B cell (primary cell): ENCODE measurements at regions not wholly inside any gene's neighbourhood (a gene's known extent, or its start where the extent isn't known, plus 50 kb on each side); places are given as distances from the start of the nearest gene placed in this dataset.

Experiments used
- ATAC-seq: fragments of 200-7000 bp; cut with Tn5 transposase; one replicate; pipeline ENCODE4 v1.10.0; 2021; ENCODE audit warnings: low read depth, mild to moderate bottlenecking, moderate number of reproducible peaks, moderate library complexity
- CTCF ChIA-PET: fragments of 350-600 bp; sonication (Branson Sonifier 250); formaldehyde crosslinking; loops from one replicate; lab custom pipeline; 2021; ENCODE audit warnings: antibody characterized with exemption, inconsistent platforms; lab: Charles Lee
- POLR2A ChIA-PET: fragments of 350-600 bp; sonication (Branson Sonifier 250); formaldehyde crosslinking; loops from one replicate; lab custom pipeline; 2021; ENCODE audit warnings: antibody characterized with exemption; lab: Charles Lee
- DNase-seq: peaks from one replicate; pipeline ENCODE4 v3.0.0; 2013
- H2AFZ ChIP-seq: 2 replicates; pipeline ENCODE4 v1.6.1; 2012; ENCODE audit warnings: mild to moderate bottlenecking, low read depth, low read length; ENCODE audit not compliant: insufficient read depth, poor library complexity, severe bottlenecking
- H3K27ac ChIP-seq, 2 donors: 1 replicate in 1 of 2; 2 replicates in 1 of 2; pipeline ENCODE4 v1.5.1; 2012 to 2013; ENCODE audit warnings: low read length in 2 of 2, mild to moderate bottlenecking in 2 of 2, moderate library complexity in 1 of 2
- H3K27me3 ChIP-seq, 4 experiments: fragments of 200-600 bp in 1 of 4; sonication (generic) in 1 of 4; replicated peaks in 1 of 4; 1 replicate in 2 of 4; 2 replicates in 2 of 4; pipeline versions ENCODE4 v1.6.1 to v1.7.0; 2013 to 2016; ENCODE audit warnings: low read length in 3 of 4, mild to moderate bottlenecking in 2 of 4, mixed read lengths in 1 of 4, moderate library complexity in 1 of 4; ENCODE audit not compliant: insufficient read depth in 4 of 4, control insufficient read depth in 3 of 4; ENCODE audit errors: control extremely low read depth in 1 of 4
- H3K36me3 ChIP-seq, 2 experiments: replicated peaks in 1 of 2; 1 replicate in 1 of 2; 2 replicates in 1 of 2; pipeline versions ENCODE4 v1.6.1 to v1.7.1; 2013; ENCODE audit warnings: low read length in 1 of 2; ENCODE audit not compliant: insufficient read depth in 2 of 2, control insufficient read depth in 1 of 2; ENCODE audit errors: control extremely low read depth in 1 of 2, extremely low read depth in 1 of 2
- H3K4me1 ChIP-seq, 2 donors: fragments of 200-600 bp in 1 of 2; sonication (generic) in 1 of 2; 1 replicate in 1 of 2; 2 replicates in 1 of 2; pipeline versions ENCODE4 v1.5.1 to v1.6.1; 2013 to 2017; ENCODE audit warnings: low read length in 2 of 2; ENCODE audit not compliant: control insufficient read depth in 2 of 2, insufficient read depth in 2 of 2
- H3K4me2 ChIP-seq: replicated peaks from 2 replicates; pipeline ENCODE3; 2012; ENCODE audit warnings: mild to moderate bottlenecking, low read depth, low read length; ENCODE audit not compliant: poor library complexity, severe bottlenecking
- H3K4me3 ChIP-seq, 5 experiments: fragments of 200-600 bp in 1 of 5; sonication (generic) in 1 of 5; 1 replicate in 3 of 5; 2 replicates in 2 of 5; pipeline versions ENCODE4 v1.5.1 to v1.7.0; 2011 to 2016; ENCODE audit warnings: low read length in 4 of 5, mild to moderate bottlenecking in 4 of 5, low read depth in 2 of 5, control low read depth in 1 of 5, moderate library complexity in 1 of 5; ENCODE audit not compliant: insufficient read depth in 1 of 5; ENCODE audit errors: control extremely low read depth in 1 of 5, extremely low read depth in 1 of 5
- H3K79me2 ChIP-seq: fragments of 200-600 bp; sonication (generic); one replicate; pipeline ENCODE4 v1.6.0; 2016; ENCODE audit warnings: low read length; ENCODE audit not compliant: control insufficient read depth, insufficient read depth
- H3K9ac ChIP-seq: fragments of 200-600 bp; sonication (generic); 2 replicates; pipeline ENCODE4 v1.6.1; 2017; ENCODE audit warnings: mild to moderate bottlenecking, low read length, moderate library complexity
- H3K9me3 ChIP-seq, 3 donors: one replicate each; pipeline versions ENCODE4 v1.6.1 to v1.7.1; 2013; ENCODE audit warnings: low read length in 2 of 3; ENCODE audit not compliant: control insufficient read depth in 2 of 3, insufficient read depth in 1 of 3; ENCODE audit errors: control extremely low read depth in 1 of 3
- H4K20me1 ChIP-seq: 2 replicates; pipeline ENCODE4 v1.6.0; 2012; ENCODE audit warnings: mild to moderate bottlenecking, low read length; ENCODE audit not compliant: insufficient read depth, control insufficient read depth, poor library complexity, severe bottlenecking
- H3K27ac Mint-ChIP-seq: one replicate; pipeline ENCODE4 v1.8.0; 2021; ENCODE audit warnings: mixed read lengths
- H3K27me3 Mint-ChIP-seq: one replicate; pipeline ENCODE4 v1.8.0; 2021; ENCODE audit warnings: mixed read lengths
- H3K4me1 Mint-ChIP-seq: one replicate; pipeline ENCODE4 v1.8.0; 2021; ENCODE audit warnings: mixed read lengths
- H3K4me3 Mint-ChIP-seq: one replicate; pipeline ENCODE4 v1.8.0; 2021; ENCODE audit warnings: mixed read lengths
- H3K9me3 Mint-ChIP-seq: one replicate; pipeline ENCODE4 v1.8.0; 2022; ENCODE audit warnings: mixed read lengths; ENCODE audit not compliant: insufficient read depth
- EZH2 ChIP-seq: IDR thresholded peaks from 2 replicates; pipeline ENCODE4 v1.6.1; 2012; ENCODE audit warnings: borderline replicate concordance, low read depth, mild to moderate bottlenecking, moderate library complexity, low read length; ENCODE audit not compliant: insufficient read depth, poor library complexity, severe bottlenecking
- WGBS: methylation state at CpG from one replicate; pipeline ENCODE4 v1.1.5; 2013; ENCODE audit warnings: missing lambda C conversion rate; ENCODE audit not compliant: insufficient coverage; 5-methylcytosine and 5-hydroxymethylcytosine counted together
- intact Hi-C: fragments of 100-400 bp; cut with micrococcal nuclease; formaldehyde crosslinking; loops from one replicate; pipeline ENCODE4 v1.10.0; 2022
- TF ChIP-seq, protein P1 (sequence below): fragments of 200-600 bp; IDR thresholded peaks from one replicate; pipeline ENCODE4 v1.8.0; 2022; ENCODE audit warnings: antibody characterized with exemption, mild to moderate bottlenecking

DNA sequence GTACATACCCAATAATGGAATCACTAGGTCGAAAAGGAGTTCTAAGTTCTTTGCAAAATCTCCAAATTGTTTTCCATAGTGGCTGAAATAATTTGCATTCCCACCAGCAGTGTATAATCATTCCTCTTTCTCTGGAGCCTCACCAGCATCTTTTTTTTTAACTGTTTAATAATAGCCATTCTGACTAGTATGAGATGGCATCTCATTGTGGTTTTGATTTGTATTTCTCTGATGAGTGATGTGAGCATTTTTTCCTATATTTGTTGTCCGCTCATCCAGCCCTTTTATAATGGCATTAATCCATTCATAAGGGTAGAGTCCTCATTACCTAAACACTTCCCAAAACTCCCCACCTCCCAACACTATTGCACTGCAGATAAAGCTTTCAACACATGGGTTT, 278.3 kb downstream of the SEC23A start:
- ChIA-PET POLR2A (no interaction called here), CTCF (interaction anchor here (1.3 kb wide), 1 partner anchor 43 kb away, joined by 3 read pairs; no protein-coding TSS in a partner anchor)
- no peak overlapping the region for H3K4me3 Mint-ChIP-seq
- Histone ChIP-seq H3K9ac (no peak overlapping the region), H2AFZ (no peak overlapping the region), H3K9me3 (no peaks in the 10 kb centered on the region), H3K4me1 (no peaks in the 10 kb centered on the region), H3K4me2 (no peak overlapping the region), H3K36me3 (no peaks in the 10 kb centered on the region), H3K4me3 (no peak overlapping the region), H3K27me3 (no peaks in the 10 kb centered on the region), H3K27ac (no peak overlapping the region), H3K79me2 (no peaks in the 10 kb centered on the region), H4K20me1 (no peaks in the 10 kb centered on the region)
- WGBS = no CpG with 5 or more reads among the region's 2 CpGs
- H3K27ac Mint-ChIP-seq = no peak overlapping the region
- TF ChIP-seq, protein P1, sequence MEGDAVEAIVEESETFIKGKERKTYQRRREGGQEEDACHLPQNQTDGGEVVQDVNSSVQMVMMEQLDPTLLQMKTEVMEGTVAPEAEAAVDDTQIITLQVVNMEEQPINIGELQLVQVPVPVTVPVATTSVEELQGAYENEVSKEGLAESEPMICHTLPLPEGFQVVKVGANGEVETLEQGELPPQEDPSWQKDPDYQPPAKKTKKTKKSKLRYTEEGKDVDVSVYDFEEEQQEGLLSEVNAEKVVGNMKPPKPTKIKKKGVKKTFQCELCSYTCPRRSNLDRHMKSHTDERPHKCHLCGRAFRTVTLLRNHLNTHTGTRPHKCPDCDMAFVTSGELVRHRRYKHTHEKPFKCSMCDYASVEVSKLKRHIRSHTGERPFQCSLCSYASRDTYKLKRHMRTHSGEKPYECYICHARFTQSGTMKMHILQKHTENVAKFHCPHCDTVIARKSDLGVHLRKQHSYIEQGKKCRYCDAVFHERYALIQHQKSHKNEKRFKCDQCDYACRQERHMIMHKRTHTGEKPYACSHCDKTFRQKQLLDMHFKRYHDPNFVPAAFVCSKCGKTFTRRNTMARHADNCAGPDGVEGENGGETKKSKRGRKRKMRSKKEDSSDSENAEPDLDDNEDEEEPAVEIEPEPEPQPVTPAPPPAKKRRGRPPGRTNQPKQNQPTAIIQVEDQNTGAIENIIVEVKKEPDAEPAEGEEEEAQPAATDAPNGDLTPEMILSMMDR = no peak
- no peak for TF ChIP-seq EZH2
- no peaks in the 10 kb centered on the region for H3K27me3 Mint-ChIP-seq
- H3K9me3 Mint-ChIP-seq = peaks cover 2% of the 10 kb centered on the region
- no peaks in the 10 kb centered on the region for H3K4me1 Mint-ChIP-seq
- DNase-seq (no peak), ATAC-seq (no peak)
- intact Hi-C loops = no loop called here

DNA sequence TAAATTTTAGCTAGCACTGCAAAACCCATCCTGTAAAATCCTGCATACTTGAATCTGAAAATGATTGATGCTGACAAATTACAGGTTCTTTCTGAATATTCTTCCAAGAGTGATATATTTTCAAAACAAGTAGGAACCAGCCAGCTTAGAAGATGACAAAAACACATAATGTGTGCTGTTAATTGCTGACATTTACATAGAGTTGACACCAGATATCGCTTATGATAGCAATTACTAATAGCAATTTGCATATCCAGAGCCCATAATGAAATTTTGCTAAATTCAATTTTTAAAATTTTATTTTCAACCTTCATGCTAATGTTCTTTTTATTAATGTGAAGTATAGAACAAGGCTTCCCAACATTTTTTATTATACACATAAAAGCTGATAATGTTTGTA, 284.5 kb downstream of the SEC23A start:
- intact Hi-C loops = no loop called here
- Histone ChIP-seq H2AFZ (no peak overlapping the region), H3K4me1 (no peaks in the 10 kb centered on the region), H3K79me2 (no peaks in the 10 kb centered on the region), H4K20me1 (no peaks in the 10 kb centered on the region), H3K27me3 (no peaks in the 10 kb centered on the region), H3K9me3 (no peaks in the 10 kb centered on the region), H3K27ac (no peak overlapping the region), H3K4me3 (no peak overlapping the region), H3K36me3 (no peaks in the 10 kb centered on the region), H3K4me2 (no peak overlapping the region), H3K9ac (no peak overlapping the region)
- Mint-ChIP-seq H3K4me3 (no peak overlapping the region), H3K9me3 (peaks cover 2% of the 10 kb centered on the region), H3K4me1 (no peaks in the 10 kb centered on the region), H3K27me3 (no peaks in the 10 kb centered on the region), H3K27ac (no peak overlapping the region)
- ATAC-seq (no peak), DNase-seq (no peak)
- TF ChIP-seq, protein P1 = no peak
- TF ChIP-seq EZH2 = no peak
- POLR2A ChIA-PET = no interaction called here
- CTCF ChIA-PET = no interaction called here
- WGBS = no CpG with 5 or more reads among the region's 1 CpG
